Neural cell (in vitro differentiated cells): ENCODE measurements at regions not wholly inside any gene's neighbourhood (a gene's known extent, or its start where the extent isn't known, plus 50 kb on each side); places are given as distances from the start of the nearest gene placed in this dataset.

Source experiments
- EZH2 ChIP-seq: fragments of 200-600, 300-800 bp; shearing (Covaris generic), sonication (generic); IDR thresholded peaks from 2 replicates; pipeline ENCODE4 v1.6.1; 2014; ENCODE audit warnings: antibody characterized with exemption, low read length, borderline replicate concordance, mild to moderate bottlenecking; ENCODE audit not compliant: insufficient read depth, poor library complexity, severe bottlenecking
- SMC3 ChIP-seq: fragments of 450-650 bp; conservative IDR thresholded peaks from 2 replicates; pipeline ENCODE4 v1.6.1; 2014; ENCODE audit warnings: antibody characterized with exemption, mild to moderate bottlenecking, moderate library complexity; ENCODE audit not compliant: poor library complexity
- TAF1 ChIP-seq: IDR thresholded peaks from 2 replicates; pipeline ENCODE4 v1.6.1; 2012; ENCODE audit warnings: low read depth
- TF ChIP-seq, protein P1 (sequence below): fragments of 450-650 bp; IDR thresholded peaks from 2 replicates; pipeline ENCODE4 v1.5.1; 2014; ENCODE audit warnings: antibody characterized with exemption, mild to moderate bottlenecking, moderate library complexity; ENCODE audit not compliant: poor library complexity, severe bottlenecking
- TF ChIP-seq, protein P2 (sequence below): IDR thresholded peaks from 2 replicates; pipeline ENCODE4 v1.6.1; 2012; ENCODE audit warnings: borderline replicate concordance

DNA sequence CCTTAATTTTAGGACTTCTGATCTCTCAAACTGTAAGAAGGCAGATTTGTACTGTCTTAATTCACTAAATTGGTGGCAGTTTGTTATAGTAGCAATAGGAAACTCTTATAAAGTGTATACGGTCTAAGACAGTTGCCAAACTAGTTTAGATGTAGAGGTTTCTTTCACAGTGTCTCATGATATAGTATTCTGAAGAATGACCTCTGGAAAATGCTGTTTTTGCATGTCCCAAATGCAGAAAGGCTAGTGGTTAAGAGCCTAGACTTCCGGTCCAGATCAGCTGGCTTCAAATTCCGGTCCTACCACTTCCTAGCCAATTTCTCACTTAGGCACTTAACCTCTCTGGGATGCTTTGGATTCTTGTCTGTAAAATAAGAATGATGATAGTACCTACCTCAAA is 538.5 kb downstream of the CENPC start:
- TF ChIP-seq, protein P1, sequence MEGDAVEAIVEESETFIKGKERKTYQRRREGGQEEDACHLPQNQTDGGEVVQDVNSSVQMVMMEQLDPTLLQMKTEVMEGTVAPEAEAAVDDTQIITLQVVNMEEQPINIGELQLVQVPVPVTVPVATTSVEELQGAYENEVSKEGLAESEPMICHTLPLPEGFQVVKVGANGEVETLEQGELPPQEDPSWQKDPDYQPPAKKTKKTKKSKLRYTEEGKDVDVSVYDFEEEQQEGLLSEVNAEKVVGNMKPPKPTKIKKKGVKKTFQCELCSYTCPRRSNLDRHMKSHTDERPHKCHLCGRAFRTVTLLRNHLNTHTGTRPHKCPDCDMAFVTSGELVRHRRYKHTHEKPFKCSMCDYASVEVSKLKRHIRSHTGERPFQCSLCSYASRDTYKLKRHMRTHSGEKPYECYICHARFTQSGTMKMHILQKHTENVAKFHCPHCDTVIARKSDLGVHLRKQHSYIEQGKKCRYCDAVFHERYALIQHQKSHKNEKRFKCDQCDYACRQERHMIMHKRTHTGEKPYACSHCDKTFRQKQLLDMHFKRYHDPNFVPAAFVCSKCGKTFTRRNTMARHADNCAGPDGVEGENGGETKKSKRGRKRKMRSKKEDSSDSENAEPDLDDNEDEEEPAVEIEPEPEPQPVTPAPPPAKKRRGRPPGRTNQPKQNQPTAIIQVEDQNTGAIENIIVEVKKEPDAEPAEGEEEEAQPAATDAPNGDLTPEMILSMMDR = no peak
- TF ChIP-seq EZH2 (no peak), TAF1 (no peak), SMC3 (no peak)
- TF ChIP-seq, protein P2, sequence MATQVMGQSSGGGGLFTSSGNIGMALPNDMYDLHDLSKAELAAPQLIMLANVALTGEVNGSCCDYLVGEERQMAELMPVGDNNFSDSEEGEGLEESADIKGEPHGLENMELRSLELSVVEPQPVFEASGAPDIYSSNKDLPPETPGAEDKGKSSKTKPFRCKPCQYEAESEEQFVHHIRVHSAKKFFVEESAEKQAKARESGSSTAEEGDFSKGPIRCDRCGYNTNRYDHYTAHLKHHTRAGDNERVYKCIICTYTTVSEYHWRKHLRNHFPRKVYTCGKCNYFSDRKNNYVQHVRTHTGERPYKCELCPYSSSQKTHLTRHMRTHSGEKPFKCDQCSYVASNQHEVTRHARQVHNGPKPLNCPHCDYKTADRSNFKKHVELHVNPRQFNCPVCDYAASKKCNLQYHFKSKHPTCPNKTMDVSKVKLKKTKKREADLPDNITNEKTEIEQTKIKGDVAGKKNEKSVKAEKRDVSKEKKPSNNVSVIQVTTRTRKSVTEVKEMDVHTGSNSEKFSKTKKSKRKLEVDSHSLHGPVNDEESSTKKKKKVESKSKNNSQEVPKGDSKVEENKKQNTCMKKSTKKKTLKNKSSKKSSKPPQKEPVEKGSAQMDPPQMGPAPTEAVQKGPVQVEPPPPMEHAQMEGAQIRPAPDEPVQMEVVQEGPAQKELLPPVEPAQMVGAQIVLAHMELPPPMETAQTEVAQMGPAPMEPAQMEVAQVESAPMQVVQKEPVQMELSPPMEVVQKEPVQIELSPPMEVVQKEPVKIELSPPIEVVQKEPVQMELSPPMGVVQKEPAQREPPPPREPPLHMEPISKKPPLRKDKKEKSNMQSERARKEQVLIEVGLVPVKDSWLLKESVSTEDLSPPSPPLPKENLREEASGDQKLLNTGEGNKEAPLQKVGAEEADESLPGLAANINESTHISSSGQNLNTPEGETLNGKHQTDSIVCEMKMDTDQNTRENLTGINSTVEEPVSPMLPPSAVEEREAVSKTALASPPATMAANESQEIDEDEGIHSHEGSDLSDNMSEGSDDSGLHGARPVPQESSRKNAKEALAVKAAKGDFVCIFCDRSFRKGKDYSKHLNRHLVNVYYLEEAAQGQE = no peak
